GM18907 (cell line): ENCODE measurements at regions not wholly inside any gene's neighbourhood (a gene's known extent, or its start where the extent isn't known, plus 50 kb on each side); places are given as distances from the start of the nearest gene placed in this dataset.
"Not testable (repeated sequence)": the region's sequence is repeated elsewhere in the genome, so short reads cannot be mapped to it uniquely, and the experiment has no call there.

Experiments
- ATAC-seq: cut with Tn5 transposase; IDR thresholded peaks from one replicate; pipeline ENCODE4 v1.9.1; 2021; ENCODE audit warnings: mild to moderate bottlenecking, moderate library complexity; ENCODE audit not compliant: unreplicated experiment

DNA sequence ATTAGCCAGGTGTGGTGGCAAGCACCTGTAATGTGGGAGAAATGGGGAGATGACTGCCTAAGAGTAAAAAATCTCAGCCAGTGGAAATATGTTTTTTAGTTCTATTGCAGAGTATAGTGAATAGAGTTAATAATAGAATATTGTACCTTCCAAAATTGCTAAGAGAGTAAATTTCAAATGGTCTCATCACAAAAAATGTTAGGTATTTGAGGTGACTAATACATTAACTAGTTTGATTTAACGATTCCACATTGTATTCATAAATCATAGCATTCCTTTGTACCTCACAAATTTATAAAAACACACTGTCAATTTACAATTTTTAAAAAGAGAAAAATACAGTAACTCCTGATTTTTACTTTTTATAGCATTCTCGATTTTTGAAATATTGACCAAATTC, 681.5 kb upstream of the EPHA5 start:
- ATAC-seq: no peak

- ATAC-seq: no peak
These were observed 670.1 kb upstream of the EPHA5 start for GRCh38 chr4:66340286-66340893.

DNA sequence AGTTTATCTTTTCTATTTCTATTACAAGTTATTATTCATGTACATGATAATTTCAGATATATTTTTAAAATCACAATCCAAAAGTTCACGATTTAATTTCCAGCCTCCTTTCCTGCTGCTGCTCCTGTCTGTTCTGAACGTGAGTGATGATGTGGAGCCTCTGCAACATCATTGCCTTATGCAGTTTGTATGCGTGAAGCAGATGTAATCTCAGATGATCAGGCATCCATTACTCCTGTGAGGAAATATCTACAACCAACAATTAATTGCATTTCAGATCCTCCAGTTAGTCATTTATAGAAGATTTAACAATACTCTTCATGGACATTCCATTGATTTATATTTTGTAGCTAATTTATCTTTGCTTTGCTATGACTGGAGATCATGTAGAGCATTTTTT, 668.7 kb upstream of the EPHA5 start:
- ATAC-seq: no peak

DNA sequence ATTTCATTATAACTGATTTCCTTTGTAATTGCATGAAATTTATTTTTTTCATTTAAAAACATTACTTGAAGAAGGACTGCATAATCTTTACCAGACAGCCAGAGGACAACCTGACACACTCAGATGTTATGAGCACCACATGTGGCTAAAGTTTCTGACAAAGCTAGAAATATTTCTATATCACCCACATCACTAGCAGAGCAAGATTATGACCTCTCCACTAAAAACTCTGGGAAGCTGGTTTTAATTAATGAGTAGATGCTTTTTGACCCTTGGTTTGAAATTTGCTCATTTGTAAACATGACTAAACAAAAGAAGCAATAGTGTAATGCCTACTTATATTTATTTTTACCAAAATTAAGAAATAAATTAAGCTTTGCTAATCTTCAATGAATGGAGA, 661.5 kb upstream of the EPHA5 start:
- no peak for ATAC-seq

DNA sequence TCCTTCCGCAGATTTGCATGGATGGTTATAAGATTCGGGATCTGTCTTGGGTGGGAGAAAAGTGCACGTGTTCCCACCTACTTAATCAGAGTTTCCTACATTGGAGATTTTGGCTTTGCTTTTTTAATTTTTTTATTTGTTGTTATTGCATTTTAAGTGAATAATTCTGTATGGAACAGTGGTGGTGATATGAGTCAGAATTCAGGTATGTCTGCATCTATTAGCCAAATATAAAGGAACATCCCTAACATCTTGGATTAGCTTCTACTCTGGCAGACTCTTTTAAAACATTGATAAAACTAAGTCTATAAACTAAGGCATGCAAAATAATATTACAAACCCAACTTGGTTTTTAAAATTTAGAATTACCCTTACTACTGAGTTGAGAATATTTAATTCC, 659.8 kb upstream of the EPHA5 start:
- no peak for ATAC-seq

DNA sequence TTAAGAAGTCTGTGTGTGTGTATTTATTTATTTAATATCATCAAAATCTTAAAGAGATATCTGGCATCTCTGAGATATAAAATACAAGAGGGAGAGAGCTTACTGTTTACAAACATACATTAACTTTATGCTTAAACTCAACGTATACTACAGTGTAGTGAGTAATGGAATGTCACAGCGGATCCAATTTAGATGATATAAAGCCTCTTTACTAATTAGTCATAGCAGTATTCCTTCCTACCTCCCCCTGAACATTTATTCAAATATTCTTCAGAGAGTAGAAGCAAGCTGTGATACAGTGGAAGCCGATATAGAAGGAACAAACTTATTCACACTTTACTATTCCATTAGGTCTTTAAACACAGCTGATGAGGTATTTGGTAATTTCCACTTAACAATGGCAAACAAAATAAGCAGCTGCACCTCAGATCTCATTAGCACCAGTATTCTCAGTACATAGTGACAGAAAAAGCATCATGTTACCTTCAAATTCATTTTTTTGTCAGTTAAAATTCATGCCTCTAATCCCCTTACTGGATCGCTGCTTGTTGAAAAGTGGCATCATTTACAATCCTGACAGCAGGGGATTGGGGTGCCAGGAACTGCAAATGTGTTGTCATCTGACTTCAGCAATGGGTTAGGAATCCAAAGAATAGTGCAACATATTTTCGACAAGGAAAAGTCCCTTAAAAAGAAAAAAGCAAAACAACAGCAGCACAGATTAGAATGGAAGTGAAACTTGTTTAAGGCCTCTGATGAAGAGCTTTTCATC, 658.7 kb upstream of the EPHA5 start:
- ATAC-seq: no peak

DNA sequence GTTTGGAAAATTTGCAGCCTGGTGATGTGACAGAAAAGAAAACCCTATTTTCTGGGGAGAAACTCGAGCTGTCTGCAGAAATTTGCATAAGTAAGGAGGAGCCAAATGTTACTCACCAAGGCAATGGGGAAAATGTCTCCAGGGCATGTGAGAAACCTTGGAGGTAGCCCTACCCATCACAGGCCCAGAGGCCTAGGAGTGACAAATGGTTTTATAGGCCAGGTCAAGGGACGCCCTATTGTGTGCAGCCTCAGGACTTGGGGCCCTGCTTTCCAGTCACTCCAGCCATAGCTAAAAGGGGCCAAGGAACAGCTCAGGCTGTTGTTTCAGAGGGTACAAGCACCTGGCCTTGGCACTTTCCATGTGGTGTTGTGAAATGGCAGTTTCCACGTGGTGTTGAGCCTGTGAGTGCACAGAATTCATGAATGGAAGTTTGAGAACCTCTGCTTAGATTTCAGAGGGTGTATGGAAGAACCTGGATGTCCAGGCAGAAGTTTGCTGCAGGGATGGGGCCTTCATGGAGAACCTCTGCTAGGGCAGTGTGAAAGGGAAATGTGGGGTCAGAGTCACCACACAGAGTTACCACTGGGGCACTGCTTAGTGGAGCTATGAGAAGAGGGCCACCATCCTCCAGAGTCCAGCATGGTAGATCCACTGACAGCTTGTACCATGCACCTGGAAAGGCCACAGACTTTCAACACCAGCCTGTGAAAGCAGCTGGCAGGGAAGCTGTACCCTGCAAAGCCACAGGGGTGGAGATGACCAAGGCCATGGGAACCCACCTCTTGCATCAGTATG, 637.6 kb upstream of the EPHA5 start:
- ATAC-seq: no peak

- no peak for ATAC-seq
These were observed 630.1 kb upstream of the EPHA5 start for GRCh38 chr4:66300336-66300934.

- ATAC-seq: no peak
These were observed 628.3 kb upstream of the EPHA5 start for GRCh38 chr4:66298569-66298968.

- ATAC-seq: no peak
These were observed 627.4 kb upstream of the EPHA5 start for GRCh38 chr4:66297703-66298102.

- ATAC-seq: no peak
These were observed 624.3 kb upstream of the EPHA5 start for GRCh38 chr4:66294638-66295037.

DNA sequence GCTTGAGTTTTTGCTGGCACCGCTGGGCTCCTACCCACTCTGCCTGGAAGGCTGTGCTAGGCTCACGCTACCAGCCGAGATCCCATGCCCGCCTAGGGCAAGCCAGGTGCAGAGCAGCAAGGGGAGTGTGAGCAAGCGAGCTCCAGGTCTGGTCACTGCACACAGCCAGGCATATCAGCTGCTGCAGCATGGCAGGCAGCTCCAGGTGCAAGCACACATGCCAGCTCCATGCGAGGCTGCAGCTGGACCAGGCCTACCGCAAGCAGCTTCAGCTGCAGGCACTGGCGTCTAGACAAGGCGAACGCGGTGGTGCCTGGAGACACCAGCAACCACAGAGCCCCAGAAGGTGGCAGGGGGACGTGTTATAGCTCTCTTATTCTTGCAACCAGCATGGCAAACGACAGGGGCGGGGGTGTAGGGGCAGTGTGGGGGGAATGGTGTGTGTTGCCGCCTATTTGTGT, 614.7 kb upstream of the EPHA5 start:
- no peak for ATAC-seq

- no peak for ATAC-seq
These were observed 608.8 kb upstream of the EPHA5 start for GRCh38 chr4:66279084-66279483.

DNA sequence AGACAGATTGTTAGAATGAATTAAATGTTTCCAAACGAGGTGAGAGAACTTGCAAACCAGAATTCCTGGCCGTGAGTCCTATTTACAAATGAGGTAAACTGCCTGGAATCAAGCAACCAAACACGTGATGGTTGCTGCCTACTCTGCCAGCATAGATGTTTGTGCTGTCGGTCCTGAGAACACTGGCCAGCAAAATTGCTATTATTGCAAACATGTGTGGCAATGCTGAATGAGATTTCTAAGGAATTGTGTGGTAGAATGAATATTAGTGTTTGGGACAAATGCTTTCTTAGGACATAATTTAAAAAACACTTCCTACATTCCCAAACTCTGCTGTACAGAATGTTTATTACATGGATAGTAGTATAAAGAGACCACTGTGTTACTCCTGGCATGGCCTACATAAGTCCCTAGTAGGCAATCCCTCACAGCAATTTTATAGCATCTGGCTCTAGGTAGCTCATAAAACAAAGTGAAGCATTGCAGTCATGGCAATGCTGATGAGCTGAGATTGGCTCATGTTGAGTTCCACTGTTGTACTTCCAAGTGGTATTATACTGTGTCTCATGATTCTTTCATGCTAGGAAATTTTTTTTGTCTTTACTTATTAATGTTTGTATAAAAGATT, 605.2 kb upstream of the EPHA5 start:
- no peak for ATAC-seq

- ATAC-seq: no peak
These were observed 602.8 kb upstream of the EPHA5 start for GRCh38 chr4:66273110-66273509.

GRCh38 chr4:66270356-66270755, 600.1 kb upstream of the EPHA5 start:
- ATAC-seq: not testable (repeated sequence)

GRCh38 chr4:66266554-66266953, 596.3 kb upstream of the EPHA5 start:
- not testable (repeated sequence) for ATAC-seq

DNA sequence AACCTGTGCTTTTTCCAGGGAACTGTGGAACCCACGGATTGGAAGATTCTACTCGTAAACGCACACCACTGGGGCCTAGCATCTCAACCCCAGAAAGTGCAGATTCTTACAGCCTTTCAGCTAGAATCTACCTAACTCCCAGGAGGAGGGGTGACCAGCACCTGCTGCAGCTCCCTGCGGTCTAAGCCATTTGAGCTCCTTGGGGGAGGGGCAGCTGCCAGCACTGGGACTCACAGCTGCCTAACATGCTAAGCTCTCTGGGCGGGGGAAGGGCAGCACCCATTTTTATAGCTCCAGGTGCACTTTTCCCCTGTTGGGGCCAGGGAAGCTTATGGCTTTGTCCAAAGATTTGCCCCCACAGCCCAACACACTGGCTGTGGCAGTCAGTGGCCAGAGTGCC, 595.7 kb upstream of the EPHA5 start:
- no peak for ATAC-seq

GRCh38 chr4:66252291-66252690, 582.0 kb upstream of the EPHA5 start:
- ATAC-seq: no peak

DNA sequence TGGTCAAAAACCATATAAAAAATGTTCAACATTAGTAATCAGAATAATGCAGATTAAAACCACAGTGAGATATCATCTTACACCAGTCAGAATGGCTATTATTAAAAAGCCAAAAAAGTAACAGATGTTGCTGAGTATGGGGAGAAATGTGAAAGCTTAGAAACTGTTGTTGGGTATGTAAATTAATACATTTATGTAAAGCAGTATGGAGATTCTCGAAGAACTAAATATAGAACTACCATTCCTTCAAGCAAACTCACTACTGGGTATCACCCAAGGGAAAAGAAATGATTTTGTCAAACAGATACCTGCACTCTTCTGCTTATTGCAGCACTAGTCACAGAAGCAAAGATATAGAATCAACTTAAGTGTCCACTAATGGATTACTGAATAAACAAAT, 576.4 kb upstream of the EPHA5 start:
- no peak for ATAC-seq

DNA sequence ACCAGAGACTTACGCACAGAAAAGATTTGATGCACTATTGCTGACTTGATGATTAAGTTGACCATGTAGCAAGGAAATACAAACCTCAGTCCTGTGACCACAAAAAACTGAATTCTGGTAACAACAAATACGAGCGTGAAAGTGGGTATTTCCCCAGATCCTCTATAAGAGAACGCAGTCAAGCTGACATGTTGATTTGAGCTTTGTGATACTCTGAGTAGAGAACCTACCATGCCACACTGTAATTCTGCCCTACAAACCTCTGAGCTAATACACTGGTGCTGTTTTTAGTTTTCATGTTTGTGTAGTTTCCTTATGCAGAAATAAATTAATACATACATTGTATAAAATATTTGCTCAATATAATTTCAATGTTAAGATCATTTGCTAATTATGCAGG, 565.6 kb upstream of the EPHA5 start:
- ATAC-seq: no peak
